GM18858 (cell line): ENCODE measurements at regions not wholly inside any gene's neighbourhood (a gene's known extent, or its start where the extent isn't known, plus 50 kb on each side); places are given as distances from the start of the nearest gene placed in this dataset.

Experiments
- ATAC-seq: cut with Tn5 transposase; IDR thresholded peaks from one replicate; pipeline ENCODE4 v1.9.1; 2021; ENCODE audit not compliant: unreplicated experiment

DNA sequence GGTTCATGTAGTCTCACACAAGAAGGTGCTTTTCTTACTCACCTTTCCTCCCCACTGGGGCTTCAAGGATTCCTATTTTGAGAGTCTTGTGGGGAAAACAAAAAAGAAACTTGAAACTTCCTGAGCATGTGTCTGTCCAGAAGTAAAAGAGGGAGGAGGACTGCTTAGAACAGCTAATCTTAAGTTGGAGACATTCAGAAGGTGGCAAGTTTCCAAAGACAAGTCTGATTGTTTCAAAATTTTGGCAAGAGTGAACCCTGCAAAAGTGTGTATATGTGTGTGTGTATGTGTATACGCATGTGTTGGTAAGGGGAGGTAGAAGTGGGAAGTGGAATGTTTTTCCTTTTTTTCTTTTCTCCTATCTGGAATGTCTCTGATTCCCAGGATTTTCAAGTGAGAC, 189.0 kb upstream of the FRMPD4 start:
- ATAC-seq: no peak

- ATAC-seq: no peak
Observed at GRCh38 chrX:11952176-11952720, 186.0 kb upstream of the FRMPD4 start.

GRCh38 chrX:11953615-11954014, 184.7 kb upstream of the FRMPD4 start:
- no peak for ATAC-seq

DNA sequence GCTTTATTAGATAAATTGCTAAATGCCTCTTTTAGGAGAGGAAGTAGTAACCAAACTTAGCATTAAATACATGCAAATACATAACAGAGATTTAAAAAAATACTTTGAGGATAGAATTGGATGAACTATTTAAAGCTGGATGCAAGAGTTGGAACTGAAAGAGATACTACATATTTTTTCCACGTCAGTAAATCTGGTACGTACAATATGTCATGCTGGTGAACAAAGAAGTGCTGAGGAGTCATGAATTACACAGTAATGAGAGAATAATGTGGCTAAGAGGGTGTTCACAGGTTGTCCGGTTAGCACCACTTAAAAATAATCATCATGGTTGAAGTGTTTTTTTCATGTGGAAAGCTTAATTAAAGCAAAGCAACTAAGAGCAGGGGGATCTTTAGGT, 184.1 kb upstream of the FRMPD4 start:
- ATAC-seq: no peak

GRCh38 chrX:11960031-11960430, 178.2 kb upstream of the FRMPD4 start:
- ATAC-seq: no peak

GRCh38 chrX:11965436-11965835, 172.8 kb upstream of the FRMPD4 start:
- no peak for ATAC-seq

- ATAC-seq: no peak
Observed at GRCh38 chrX:11967986-11968869, 170.0 kb upstream of the FRMPD4 start.

DNA sequence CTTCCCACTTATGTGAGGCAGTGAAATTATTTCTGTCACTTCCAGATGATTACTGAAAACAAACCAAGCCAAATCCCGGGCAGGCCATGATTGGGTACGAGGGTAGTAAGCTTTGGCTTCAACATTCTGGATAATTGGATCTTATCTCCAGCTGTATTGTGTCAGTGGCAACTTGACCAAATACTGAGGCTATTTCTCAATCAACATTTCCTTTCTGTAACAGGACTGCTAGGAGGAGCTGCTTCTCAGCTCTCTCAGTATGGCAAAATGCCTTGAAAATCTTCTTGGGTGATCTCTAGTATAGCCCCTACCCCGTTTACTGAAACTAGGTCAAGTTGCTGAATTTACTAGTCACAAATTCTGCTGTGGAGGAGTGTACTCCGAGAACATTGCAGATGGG, 169.3 kb upstream of the FRMPD4 start:
- no peak for ATAC-seq

DNA sequence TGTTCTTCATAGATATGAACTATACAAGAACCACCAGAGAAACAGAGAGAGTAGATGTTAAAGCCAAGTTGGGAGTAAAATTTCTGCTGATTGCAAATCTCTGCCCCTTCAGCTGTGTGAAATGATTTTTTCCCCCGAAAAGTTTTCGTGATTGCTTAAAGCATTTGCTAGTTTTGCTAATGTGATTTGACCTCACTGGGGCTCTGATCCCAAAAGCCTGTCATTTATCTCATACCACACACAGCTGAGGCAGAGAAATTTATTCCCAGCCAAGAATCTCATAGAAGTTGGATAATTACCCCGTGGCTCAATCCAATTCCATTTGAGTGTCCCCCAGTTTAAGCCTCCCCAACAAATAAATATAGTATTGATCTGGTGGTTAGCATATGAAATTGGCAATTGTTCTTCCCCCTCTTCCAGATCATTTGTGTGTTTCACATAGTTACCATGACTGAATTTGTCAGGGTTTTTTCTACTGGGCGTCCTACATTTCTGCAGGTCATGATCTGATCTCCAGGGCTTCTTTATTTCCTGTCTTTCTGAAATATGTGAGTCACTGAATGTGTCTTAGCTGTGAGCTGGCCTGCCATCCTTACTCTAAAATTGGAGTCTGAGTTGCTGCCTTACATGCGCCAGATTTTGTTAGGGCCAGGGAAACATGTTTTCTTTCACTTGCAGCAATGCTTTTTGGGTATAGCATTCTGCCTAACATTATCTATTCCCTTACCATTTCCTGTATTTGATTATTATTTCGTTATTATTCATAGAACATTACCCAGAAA, 167.5 kb upstream of the FRMPD4 start:
- no peak for ATAC-seq

DNA sequence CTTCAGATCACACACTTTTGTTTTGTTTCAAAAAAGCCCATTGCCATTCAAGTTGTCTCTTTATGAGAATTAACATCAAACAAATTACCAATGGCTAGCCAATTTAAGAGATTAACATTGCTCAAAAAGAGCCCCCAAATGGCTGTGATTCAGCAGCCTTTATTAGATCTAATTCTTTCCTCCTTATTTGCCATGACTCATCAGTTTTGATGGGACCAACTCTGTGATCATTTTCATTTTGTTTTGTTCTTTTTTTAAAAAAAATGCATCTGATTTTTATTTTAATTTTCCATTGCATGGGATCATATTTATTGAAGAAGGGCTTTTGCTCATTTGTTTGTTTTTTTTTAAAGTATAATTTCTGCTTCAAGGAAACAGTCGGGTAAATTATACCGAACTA, 161.6 kb upstream of the FRMPD4 start:
- no peak for ATAC-seq

GRCh38 chrX:11992271-11992670, 146.0 kb upstream of the FRMPD4 start:
- no peak for ATAC-seq

DNA sequence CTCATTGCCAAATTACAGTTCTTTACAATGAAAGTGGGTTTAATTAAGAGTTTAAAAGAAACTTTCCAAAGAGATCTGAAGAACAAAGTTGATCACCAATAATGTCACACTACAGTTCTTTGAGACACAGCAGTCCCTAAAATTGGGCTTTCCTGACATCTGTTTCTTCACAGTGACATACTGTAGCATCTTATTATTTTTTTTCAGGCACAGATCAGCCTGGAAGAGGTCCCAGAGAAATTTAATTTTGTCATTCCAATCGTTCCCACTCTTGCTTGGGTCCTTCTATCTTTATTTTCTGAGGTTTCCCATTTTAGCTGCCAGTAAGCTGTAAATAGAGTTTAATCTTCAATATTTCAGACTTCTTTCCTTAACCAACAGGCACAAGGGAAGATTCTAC, 143.1 kb upstream of the FRMPD4 start:
- ATAC-seq: no peak

DNA sequence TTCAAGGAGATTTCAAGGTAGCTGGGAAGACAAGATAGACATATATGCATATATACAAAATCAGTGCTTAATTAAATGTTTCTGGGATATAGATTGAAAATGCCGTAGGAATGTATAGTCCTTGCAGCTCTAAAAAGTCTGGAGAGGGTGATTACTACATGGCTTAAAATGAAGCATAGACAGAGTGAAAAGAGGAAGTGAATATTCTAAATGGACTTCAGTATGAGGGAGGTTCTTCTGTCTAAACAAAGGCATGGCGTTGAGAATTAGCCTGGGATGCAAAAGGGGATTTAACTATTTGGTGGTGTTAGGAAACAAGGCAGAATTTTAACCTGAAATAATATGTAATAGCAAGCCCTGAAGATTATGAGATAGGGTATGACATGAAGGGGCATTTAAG, 141.5 kb upstream of the FRMPD4 start:
- ATAC-seq: no peak

GRCh38 chrX:11998944-11999343, 139.3 kb upstream of the FRMPD4 start:
- no peak for ATAC-seq

DNA sequence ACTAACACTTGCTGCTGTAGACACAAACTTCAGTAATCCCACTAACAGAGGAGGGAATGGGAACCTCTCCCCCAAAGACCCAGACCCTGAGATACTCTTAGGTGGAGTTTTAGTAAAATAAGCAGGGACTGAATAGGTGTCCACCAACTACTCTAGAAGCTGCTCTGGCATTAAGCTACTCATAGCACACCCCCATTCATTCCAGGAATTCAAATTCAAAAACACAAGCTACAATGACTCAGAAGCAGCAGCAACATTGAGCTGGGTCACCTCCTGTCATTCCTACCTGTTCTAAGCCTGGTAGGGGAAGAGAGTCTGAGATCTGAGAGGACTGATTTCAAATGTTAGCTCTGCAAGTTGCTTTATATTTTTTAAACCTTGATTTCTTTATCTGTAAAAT, 135.4 kb upstream of the FRMPD4 start:
- ATAC-seq: no peak

DNA sequence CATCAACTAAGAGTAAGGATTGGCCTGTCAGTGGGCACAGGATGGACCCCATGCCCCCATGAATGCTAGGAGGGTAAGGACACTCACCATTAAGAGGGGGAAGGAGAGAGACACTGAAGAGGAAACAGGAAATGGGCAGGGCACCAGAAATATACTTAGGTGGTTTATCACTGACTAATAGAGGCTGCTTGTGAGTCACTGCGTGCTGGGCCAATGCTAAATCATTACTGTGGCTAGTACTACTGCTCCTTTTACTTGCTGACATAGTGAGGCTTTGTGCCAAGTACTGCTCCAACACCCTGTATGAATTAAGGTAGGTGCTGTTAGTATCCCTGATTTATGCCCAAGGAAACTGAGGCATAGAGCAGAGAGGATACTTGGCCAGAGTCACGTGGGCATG, 130.4 kb upstream of the FRMPD4 start:
- ATAC-seq: no peak

DNA sequence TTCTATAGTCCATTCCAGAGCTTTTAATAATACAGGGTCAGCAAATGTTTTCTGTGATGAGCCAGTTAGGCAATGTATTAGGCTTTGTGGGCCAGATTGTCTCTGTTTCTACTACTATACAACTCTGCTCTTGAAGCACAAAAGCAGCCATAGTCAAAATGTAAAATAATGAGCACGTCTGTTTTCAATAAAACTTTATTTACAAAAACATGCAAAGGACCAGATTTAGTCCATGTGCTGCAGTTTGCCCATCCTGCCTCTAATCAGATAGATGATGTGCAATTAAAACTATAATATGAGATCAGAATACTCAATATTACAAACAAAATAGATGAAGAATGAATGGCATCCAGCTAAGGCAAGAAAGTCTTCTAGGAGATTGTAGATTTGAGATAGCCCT, 127.8 kb upstream of the FRMPD4 start:
- ATAC-seq: no peak

DNA sequence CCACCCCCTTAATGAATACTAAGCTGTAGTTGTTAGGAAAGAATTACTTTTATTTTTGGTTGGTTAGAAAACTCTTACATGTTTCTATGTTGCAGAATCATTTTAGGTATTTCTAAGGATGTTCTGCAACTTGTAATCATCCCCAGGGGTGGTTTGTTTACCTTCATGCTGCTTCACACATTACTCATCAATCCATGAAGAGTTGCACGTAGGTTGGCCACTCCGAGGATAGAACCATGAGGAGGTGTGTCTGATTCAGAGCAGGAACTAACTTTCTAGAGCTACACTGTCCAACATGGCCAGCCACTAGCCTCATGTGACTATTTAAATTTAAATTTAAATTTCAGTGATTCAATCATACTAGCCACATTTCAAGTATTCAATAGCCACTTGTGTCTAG, 127.2 kb upstream of the FRMPD4 start:
- ATAC-seq: no peak

GRCh38 chrX:12013211-12013618, 125.1 kb upstream of the FRMPD4 start:
- ATAC-seq: no peak

DNA sequence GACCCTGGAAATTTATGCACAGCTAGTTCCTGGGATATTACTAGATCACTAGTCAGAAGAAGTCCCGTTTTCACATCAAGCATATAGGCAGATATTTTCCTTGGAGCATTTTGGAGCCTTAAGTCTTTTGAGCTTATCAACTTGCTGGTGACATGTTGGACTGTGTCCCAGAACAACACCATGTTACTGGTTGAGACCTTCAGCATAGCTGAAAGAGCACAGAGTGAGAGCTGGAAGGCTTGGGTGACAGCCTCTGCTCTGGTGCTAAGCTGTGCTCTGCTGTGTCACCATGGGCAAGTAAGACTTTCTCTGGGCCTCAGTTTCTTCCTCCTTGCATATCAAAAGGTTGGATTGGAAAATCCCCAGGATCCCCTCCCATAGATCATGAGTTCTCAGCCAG, 116.6 kb upstream of the FRMPD4 start:
- ATAC-seq: no peak

DNA sequence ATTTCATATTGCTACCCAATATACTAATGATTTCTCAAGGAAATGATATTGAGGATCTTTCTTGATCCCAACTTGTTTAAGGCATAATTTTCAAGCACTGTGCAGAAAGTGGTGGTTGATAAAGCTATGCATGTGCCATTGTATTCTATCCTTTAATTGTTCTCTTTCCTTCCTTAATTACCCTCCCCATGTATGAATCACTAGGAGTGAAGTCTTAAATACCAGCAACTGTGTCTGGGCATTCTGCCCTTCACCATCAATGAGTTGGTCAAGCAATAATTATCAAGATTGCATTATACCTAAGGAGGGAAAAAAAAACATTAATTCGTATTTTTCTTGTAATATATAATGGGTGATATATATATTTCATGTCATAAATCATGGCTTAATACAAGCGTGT, 111.8 kb upstream of the FRMPD4 start:
- no peak for ATAC-seq

- no peak for ATAC-seq
Observed at GRCh38 chrX:12032082-12032481, 106.2 kb upstream of the FRMPD4 start.
